Medulla oblongata (tissue), 1 donor: ENCODE measurements at regions not wholly inside any gene's neighbourhood (a gene's known extent, or its start where the extent isn't known, plus 50 kb on each side); places are given as distances from the start of the nearest gene placed in this dataset.

Source experiments
- DNase-seq: peaks from one replicate; pipeline ENCODE4 v3.0.0-alpha.2; 2015; ENCODE audit errors: extremely low spot score

DNA sequence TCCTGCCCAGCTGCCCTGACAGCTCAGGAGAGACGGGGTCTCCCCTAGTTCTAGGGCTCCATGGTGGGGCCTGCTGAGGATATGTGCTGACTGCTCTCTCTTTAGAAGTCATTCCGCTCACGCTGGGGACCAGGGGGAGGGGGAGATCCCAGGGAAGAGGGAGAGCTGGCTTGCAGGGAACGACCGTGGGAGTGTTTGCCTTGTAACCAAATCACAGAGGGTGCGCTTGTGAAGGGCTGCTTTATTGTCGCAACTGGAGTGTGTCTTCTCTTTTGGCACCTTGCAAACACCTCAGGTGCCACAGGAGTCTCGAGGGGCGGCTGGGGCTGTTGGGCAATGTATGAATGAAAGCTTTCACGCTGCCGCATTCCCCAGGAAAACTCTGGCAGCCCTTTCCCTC lies 531.3 kb upstream of the MKI67 start:
- no peak for DNase-seq

- DNase-seq = no peak
Observed at GRCh38 chr10:128660726-128661125, 534.5 kb upstream of the MKI67 start.

GRCh38 chr10:128661404-128662197 lies 535.4 kb upstream of the MKI67 start:
- DNase-seq = no peak

- DNase-seq = no peak
Observed at GRCh38 chr10:128662520-128662919, 536.3 kb upstream of the MKI67 start.

DNA sequence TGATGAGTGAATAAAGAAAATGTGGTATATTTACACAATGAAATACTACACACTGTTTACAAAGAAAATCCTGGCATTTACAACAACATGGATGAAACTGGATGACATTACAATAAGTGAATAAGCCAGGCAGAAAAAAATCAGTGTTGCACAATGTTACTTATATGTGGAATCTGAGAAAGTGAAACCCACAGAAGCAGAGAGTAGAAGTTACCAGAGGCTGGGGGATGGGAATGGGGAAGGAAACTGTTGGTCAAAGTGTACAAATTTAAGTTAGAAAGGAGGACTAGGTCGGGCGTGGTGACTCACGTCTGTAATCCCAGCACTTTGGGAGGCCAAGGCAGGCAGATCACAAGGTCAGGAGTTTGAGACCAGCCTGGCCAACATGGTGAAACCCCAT lies 538.5 kb upstream of the MKI67 start:
- no peak for DNase-seq

- DNase-seq = no peak
Observed at GRCh38 chr10:128675405-128675804, 549.2 kb upstream of the MKI67 start.

DNA sequence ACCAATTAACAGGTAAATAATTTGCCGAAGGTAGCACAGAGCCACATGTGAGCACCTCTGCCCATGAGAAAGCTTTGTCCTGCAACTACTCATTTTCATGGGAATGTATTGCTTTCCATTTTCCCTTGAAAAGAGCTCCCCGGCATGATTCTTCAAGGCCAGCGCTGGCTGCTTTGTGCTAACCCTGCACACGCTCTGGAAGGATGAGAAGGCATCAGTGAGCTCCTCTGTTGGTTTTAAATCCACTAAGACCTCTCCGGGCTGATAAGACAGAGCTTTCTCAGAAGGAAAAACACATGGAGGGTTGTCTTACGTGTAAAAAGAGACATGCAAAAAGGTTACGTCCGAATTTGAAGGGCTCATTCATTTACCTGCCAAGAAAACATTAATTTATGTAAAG lies 553.9 kb upstream of the MKI67 start:
- no peak for DNase-seq

GRCh38 chr10:128684215-128684614 lies 558.0 kb upstream of the MKI67 start:
- no peak for DNase-seq

- no peak for DNase-seq
Observed at GRCh38 chr10:128686630-128687278, 560.5 kb upstream of the MKI67 start.

GRCh38 chr10:128687408-128687807 lies 561.2 kb upstream of the MKI67 start:
- no peak for DNase-seq

DNA sequence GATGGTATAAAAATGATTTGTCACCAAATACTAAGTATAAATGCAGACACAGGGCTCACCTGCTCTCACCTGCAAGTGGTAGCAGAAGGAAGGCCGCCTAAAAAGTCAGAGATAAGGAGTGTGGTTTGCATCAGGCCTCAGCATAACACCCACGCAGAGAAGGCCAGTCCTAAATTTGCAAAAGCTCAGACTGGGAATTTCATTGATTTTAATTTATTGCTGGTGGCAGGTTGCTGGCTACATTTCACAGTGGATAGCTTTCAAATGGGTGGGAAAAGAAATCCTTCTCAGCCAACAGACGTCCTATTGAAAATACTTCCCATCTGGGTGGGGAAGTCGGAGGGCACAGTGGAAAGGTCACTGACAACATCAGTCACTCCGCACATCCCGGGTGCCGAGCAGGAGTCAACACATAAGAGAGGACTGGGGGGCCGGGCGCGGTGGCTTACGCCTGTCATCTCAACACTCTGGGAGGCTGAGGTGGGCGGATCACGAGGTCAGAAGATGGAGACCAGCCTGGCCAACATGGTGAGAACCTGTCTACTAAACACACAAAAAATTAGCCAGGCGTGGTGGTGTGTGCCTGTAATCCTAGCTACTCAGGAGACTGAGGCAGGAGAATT lies 561.8 kb upstream of the MKI67 start:
- DNase-seq = no peak

- DNase-seq = no peak
Observed at GRCh38 chr10:128689667-128690066, 563.4 kb upstream of the MKI67 start.

GRCh38 chr10:128693493-128694131 lies 567.4 kb upstream of the MKI67 start:
- DNase-seq = no peak

GRCh38 chr10:128694168-128694850 lies 568.1 kb upstream of the MKI67 start:
- DNase-seq = no peak

DNA sequence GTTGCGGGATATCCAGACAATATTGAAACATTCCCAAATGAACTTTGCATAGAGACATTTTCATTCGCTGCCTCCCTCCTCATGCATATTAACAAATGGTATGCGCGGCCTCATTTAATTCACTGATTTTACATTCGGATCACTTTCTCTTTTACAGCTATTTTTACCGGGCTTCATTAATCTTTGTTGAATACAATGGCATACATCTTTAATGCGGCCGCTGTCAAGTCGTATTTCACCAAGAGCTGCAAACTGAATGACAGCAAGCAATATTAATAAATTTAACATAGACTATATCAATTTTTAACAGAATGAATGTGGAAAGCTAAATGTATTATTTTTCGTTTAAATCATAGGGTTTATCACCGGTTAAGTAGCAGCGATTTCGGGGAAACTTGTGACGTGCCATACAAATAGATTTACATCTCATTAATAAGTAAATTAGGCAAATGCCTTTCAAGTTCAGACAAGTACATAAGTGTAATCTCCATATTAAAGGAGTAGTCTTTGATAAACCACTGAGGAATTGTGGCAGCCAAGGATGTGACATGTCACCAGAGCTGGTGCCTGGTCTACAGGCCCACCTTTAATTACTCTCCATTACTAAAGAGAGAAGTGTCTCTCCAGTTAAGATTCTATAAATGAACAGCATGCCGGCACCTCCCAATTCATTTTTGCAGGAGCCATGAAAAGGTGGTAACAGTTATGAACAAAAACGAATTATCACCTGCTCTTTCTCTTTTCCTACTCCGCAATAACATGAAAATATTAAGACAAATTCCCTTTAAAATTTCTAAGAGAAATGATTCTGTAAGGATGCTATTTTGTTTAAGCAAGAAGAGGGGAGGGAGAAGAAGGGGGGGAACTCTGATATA lies 568.9 kb upstream of the MKI67 start:
- DNase-seq = no peak

- DNase-seq = no peak
Observed at GRCh38 chr10:128695931-128696330, 569.7 kb upstream of the MKI67 start.

- no peak for DNase-seq
Observed at GRCh38 chr10:128697437-128697836, 571.2 kb upstream of the MKI67 start.

DNA sequence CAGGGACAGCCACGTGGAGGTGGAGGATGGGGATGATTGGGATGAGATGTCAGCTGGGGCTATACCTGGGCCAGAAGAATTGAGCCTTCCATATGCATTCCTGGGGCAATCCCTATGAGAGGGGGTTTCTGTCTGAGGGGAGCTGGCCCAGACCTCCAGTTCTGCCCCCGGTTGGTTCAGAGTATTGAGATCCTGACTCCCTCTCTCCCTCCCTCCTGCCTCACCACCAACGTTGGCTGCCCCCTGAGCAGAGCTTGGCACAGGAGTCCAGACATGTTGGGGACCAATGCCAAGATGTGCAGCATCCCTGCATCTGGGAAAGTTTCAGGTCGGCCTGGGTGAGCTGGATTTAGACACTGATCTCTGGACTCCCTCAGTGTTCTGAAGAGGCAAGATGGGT lies 575.2 kb upstream of the MKI67 start:
- no peak for DNase-seq

- DNase-seq = no peak
Observed at GRCh38 chr10:128701837-128702236, 575.6 kb upstream of the MKI67 start.

DNA sequence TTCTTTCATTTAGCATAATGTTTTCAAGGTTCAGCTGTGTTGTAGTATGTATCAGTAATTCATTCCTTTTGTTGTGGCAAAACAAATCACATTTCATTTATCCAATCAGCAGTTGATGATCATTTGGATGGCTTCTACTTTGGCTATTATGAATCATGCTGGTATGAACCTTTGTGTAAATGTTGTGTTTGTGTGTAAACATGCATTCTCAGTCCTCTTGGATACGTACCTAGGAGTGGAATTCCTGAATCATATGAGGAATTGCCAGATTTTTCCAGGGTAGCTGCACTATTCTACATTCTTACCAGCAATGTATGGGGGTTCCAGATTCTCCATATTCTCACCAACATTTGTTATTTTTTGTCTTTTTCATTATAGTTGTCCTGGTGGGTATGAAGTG lies 578.5 kb upstream of the MKI67 start:
- no peak for DNase-seq

GRCh38 chr10:128708182-128708581 lies 582.0 kb upstream of the MKI67 start:
- no peak for DNase-seq
